HepG2 (cell line): ENCODE measurements at regions not wholly inside any gene's neighbourhood (a gene's known extent, or its start where the extent isn't known, plus 50 kb on each side); places are given as distances from the start of the nearest gene placed in this dataset.

ENCODE experiments used
- ATAD3A ChIP-seq: sonication (generic); formaldehyde crosslinking; IDR thresholded peaks from 2 replicates; pipeline ENCODE4 v1.4.0; 2020; ENCODE audit warnings: missing genetic modification reagents
- CEBPB ChIP-seq: IDR thresholded peaks from 2 replicates; pipeline ENCODE4 v1.6.1; 2011; ENCODE audit warnings: low read depth, low read length, improper control_type of control experiment, borderline replicate concordance
- JUND ChIP-seq: sonication (generic); formaldehyde crosslinking; IDR thresholded peaks from 2 replicates; pipeline ENCODE4 v1.8.0; 2022; ENCODE audit warnings: mild to moderate bottlenecking, missing genetic modification reagents
- NFATC3 ChIP-seq: sonication (generic); formaldehyde crosslinking; IDR thresholded peaks from 2 replicates; pipeline ENCODE4 v1.5.1; 2020; ENCODE audit warnings: mild to moderate bottlenecking, missing genetic modification reagents
- NFKB2 ChIP-seq: sonication (generic); formaldehyde crosslinking; IDR thresholded peaks from 2 replicates; pipeline ENCODE4 v1.4.0; 2020; ENCODE audit warnings: missing genetic modification reagents, borderline replicate concordance
- SNAPC2 ChIP-seq: sonication (generic); formaldehyde crosslinking; IDR thresholded peaks from 2 replicates; pipeline ENCODE4 v1.8.1; 2022; ENCODE audit warnings: mild to moderate bottlenecking, missing genetic modification reagents
- TCF7 ChIP-seq: sonication (generic); IDR thresholded peaks from 2 replicates; pipeline ENCODE4 v1.6.1; 2016; ENCODE audit warnings: antibody characterized with exemption, low read depth
- XRCC5 ChIP-seq: fragments of 200-400 bp; formaldehyde crosslinking; optimal IDR thresholded peaks from 2 replicates; pipeline ENCODE3; 2017; ENCODE audit warnings: mild to moderate bottlenecking, low read length
- ZNF430 ChIP-seq: sonication (generic); formaldehyde crosslinking; IDR thresholded peaks from 2 replicates; pipeline ENCODE4 v1.9.0; 2021; ENCODE audit warnings: mild to moderate bottlenecking, missing genetic modification reagents
- ZNF766 ChIP-seq: sonication (generic); formaldehyde crosslinking; IDR thresholded peaks from 2 replicates; pipeline ENCODE4 v1.5.0; 2020; ENCODE audit warnings: missing genetic modification reagents, borderline replicate concordance
- TF ChIP-seq, protein P1 (sequence below): sonication (generic); formaldehyde crosslinking; IDR thresholded peaks from 2 replicates; pipeline ENCODE4 v1.9.0; 2021; ENCODE audit warnings: mild to moderate bottlenecking, missing genetic modification reagents
- TF ChIP-seq, protein P2 (sequence below): sonication (generic); formaldehyde crosslinking; IDR thresholded peaks from 2 replicates; pipeline ENCODE4 v1.5.0; 2020; ENCODE audit warnings: mild to moderate bottlenecking, missing genetic modification reagents, borderline replicate concordance
- TF ChIP-seq, protein P3 (sequence below): sonication (generic); formaldehyde crosslinking; IDR thresholded peaks from 2 replicates; pipeline ENCODE4 v1.9.0; 2021; ENCODE audit warnings: missing genetic modification reagents, mild to moderate bottlenecking, borderline replicate concordance

DNA sequence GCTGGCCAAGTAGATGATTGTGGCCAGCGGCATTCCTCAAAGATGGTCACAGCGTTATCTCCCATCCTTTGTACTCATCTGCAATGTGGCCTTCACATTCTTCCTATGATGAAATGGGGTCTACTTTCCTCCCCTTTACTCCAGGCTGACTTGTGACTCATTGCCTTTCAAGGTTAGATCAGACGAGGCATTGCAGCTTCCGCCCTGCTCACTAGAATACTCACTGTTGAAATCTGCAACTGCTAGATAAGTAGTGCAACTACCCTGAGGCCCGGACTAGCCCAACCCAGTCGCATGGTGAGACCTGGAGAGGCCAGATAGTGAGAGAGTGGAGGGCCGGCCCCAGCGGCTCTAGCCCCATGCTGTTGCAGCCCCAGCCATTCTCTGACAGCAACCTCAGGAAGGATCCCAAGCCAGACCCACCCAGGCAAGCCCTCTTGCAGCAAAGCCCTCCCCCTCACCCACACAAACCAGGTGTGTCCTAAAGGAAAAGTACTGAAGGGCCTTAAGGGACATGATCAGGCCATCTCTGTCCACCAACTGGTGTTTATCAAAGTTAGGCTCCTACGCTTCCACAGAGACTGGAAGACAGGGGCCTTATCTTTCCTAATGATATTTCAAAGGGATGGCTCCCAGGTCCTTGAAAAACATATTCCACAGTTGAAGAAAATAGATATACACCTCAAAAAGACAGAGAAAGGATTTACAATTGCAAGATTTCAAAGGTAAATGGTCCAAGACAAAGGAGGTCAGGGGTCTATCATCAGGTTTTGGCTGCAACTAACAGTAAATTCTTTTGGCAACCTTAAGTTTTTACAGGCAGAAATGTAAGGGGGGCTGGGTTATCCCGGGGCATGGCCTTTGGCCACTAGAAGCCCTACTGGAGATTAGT lies 107.2 kb upstream of the TRIM24 start (continued):
- TF ChIP-seq, protein P1, sequence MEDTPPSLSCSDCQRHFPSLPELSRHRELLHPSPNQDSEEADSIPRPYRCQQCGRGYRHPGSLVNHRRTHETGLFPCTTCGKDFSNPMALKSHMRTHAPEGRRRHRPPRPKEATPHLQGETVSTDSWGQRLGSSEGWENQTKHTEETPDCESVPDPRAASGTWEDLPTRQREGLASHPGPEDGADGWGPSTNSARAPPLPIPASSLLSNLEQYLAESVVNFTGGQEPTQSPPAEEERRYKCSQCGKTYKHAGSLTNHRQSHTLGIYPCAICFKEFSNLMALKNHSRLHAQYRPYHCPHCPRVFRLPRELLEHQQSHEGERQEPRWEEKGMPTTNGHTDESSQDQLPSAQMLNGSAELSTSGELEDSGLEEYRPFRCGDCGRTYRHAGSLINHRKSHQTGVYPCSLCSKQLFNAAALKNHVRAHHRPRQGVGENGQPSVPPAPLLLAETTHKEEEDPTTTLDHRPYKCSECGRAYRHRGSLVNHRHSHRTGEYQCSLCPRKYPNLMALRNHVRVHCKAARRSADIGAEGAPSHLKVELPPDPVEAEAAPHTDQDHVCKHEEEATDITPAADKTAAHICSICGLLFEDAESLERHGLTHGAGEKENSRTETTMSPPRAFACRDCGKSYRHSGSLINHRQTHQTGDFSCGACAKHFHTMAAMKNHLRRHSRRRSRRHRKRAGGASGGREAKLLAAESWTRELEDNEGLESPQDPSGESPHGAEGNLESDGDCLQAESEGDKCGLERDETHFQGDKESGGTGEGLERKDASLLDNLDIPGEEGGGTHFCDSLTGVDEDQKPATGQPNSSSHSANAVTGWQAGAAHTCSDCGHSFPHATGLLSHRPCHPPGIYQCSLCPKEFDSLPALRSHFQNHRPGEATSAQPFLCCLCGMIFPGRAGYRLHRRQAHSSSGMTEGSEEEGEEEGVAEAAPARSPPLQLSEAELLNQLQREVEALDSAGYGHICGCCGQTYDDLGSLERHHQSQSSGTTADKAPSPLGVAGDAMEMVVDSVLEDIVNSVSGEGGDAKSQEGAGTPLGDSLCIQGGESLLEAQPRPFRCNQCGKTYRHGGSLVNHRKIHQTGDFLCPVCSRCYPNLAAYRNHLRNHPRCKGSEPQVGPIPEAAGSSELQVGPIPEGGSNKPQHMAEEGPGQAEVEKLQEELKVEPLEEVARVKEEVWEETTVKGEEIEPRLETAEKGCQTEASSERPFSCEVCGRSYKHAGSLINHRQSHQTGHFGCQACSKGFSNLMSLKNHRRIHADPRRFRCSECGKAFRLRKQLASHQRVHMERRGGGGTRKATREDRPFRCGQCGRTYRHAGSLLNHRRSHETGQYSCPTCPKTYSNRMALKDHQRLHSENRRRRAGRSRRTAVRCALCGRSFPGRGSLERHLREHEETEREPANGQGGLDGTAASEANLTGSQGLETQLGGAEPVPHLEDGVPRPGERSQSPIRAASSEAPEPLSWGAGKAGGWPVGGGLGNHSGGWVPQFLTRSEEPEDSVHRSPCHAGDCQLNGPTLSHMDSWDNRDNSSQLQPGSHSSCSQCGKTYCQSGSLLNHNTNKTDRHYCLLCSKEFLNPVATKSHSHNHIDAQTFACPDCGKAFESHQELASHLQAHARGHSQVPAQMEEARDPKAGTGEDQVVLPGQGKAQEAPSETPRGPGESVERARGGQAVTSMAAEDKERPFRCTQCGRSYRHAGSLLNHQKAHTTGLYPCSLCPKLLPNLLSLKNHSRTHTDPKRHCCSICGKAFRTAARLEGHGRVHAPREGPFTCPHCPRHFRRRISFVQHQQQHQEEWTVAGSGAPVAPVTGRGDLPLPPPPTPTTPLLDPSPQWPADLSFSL (CRISPR knock-in tag) = no peak; the same call in 1 of the 2 replicates
- TF ChIP-seq ZNF430 (CRISPR knock-in tag) = no peak
- no peak for TF ChIP-seq SNAPC2 (CRISPR knock-in tag)
- no peak; the same call in 1 of the 2 replicates for TF ChIP-seq ZNF766
- TF ChIP-seq CEBPB = peak; percentile 94
- no peak for TF ChIP-seq ATAD3A
- TF ChIP-seq, protein P2, sequence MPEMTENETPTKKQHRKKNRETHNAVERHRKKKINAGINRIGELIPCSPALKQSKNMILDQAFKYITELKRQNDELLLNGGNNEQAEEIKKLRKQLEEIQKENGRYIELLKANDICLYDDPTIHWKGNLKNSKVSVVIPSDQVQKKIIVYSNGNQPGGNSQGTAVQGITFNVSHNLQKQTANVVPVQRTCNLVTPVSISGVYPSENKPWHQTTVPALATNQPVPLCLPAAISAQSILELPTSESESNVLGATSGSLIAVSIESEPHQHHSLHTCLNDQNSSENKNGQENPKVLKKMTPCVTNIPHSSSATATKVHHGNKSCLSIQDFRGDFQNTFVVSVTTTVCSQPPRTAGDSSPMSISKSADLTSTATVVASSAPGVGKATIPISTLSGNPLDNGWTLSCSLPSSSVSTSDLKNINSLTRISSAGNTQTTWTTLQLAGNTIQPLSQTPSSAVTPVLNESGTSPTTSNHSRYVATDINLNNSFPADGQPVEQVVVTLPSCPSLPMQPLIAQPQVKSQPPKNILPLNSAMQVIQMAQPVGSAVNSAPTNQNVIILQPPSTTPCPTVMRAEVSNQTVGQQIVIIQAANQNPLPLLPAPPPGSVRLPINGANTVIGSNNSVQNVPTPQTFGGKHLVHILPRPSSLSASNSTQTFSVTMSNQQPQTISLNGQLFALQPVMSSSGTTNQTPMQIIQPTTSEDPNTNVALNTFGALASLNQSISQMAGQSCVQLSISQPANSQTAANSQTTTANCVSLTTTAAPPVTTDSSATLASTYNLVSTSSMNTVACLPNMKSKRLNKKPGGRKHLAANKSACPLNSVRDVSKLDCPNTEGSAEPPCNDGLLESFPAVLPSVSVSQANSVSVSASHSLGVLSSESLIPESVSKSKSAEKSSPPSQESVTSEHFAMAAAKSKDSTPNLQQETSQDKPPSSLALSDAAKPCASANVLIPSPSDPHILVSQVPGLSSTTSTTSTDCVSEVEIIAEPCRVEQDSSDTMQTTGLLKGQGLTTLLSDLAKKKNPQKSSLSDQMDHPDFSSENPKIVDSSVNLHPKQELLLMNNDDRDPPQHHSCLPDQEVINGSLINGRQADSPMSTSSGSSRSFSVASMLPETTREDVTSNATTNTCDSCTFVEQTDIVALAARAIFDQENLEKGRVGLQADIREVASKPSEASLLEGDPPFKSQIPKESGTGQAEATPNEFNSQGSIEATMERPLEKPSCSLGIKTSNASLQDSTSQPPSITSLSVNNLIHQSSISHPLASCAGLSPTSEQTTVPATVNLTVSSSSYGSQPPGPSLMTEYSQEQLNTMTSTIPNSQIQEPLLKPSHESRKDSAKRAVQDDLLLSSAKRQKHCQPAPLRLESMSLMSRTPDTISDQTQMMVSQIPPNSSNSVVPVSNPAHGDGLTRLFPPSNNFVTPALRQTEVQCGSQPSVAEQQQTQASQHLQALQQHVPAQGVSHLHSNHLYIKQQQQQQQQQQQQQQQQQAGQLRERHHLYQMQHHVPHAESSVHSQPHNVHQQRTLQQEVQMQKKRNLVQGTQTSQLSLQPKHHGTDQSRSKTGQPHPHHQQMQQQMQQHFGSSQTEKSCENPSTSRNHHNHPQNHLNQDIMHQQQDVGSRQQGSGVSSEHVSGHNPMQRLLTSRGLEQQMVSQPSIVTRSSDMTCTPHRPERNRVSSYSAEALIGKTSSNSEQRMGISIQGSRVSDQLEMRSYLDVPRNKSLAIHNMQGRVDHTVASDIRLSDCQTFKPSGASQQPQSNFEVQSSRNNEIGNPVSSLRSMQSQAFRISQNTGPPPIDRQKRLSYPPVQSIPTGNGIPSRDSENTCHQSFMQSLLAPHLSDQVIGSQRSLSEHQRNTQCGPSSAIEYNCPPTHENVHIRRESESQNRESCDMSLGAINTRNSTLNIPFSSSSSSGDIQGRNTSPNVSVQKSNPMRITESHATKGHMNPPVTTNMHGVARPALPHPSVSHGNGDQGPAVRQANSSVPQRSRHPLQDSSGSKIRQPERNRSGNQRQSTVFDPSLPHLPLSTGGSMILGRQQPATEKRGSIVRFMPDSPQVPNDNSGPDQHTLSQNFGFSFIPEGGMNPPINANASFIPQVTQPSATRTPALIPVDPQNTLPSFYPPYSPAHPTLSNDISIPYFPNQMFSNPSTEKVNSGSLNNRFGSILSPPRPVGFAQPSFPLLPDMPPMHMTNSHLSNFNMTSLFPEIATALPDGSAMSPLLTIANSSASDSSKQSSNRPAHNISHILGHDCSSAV (CRISPR knock-in tag) = no peak
- no peak for TF ChIP-seq NFATC3
- TF ChIP-seq JUND (CRISPR knock-in tag) = peak; percentile 99
- peak; percentile 80; the same call in 1 of the 2 replicates for TF ChIP-seq NFKB2 (CRISPR knock-in tag)
- TF ChIP-seq XRCC5 = peak; percentile 81
- TF ChIP-seq TCF7 = peak; percentile 98
- TF ChIP-seq, protein P3, sequence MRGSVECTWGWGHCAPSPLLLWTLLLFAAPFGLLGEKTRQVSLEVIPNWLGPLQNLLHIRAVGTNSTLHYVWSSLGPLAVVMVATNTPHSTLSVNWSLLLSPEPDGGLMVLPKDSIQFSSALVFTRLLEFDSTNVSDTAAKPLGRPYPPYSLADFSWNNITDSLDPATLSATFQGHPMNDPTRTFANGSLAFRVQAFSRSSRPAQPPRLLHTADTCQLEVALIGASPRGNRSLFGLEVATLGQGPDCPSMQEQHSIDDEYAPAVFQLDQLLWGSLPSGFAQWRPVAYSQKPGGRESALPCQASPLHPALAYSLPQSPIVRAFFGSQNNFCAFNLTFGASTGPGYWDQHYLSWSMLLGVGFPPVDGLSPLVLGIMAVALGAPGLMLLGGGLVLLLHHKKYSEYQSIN = no peak
